GM12878 (cell line): ENCODE measurements at regions not wholly inside any gene's neighbourhood (a gene's known extent, or its start where the extent isn't known, plus 50 kb on each side); places are given as distances from the start of the nearest gene placed in this dataset.

Experiments used
- FOXM1 ChIP-seq: IDR thresholded peaks from 2 replicates; pipeline ENCODE4 v1.6.1; 2012; ENCODE audit warnings: low read depth, mild to moderate bottlenecking, inconsistent platforms, low read length, moderate library complexity
- NR2F1 ChIP-seq: fragments of 450-650 bp; conservative IDR thresholded peaks from 2 replicates; pipeline ENCODE4 v1.6.1; 2017; ENCODE audit warnings: mild to moderate bottlenecking
- PRDM15 ChIP-seq: fragments of 450-650 bp; formaldehyde crosslinking; IDR thresholded peaks from 2 replicates; pipeline ENCODE4 v1.4.0; 2020; ENCODE audit warnings: mild to moderate bottlenecking, moderate library complexity
- ZBTB4 ChIP-seq: fragments of 450-650 bp; formaldehyde crosslinking; IDR thresholded peaks from 2 replicates; pipeline ENCODE4 v1.4.0; 2022; ENCODE audit warnings: mild to moderate bottlenecking, moderate library complexity

- TF ChIP-seq PRDM15 (CRISPR knock-in tag) (no peak), ZBTB4 (no peak), NR2F1 (no peak), FOXM1 (no peak)
These were observed 64.7 kb downstream of the ABCC12 start (continued) for GRCh38 chr16:48091117-48091516.
